A549 (cell line): ENCODE measurements at regions not wholly inside any gene's neighbourhood (a gene's known extent, or its start where the extent isn't known, plus 50 kb on each side); places are given as distances from the start of the nearest gene placed in this dataset.
A peak's percentile ranks its signal among the peaks of the same experiment; 100 is the strongest.

Experiments used
- ATAC-seq, 2 experiments: fragments of 200-7000 bp in 1 of 2; fragments of >200 bp in 1 of 2; cut with Nextera tagmentation in 1 of 2; cut with Tn5 transposase in 1 of 2; 3 replicates each; pipeline versions ENCODE4 v1.8.0 to v1.9.1; 2018 to 2020; ENCODE audit warnings: mild to moderate bottlenecking in 1 of 2, moderate library complexity in 1 of 2
- CTCF ChIA-PET: fragments of 300-600 bp; sonication (Branson Sonifier 250); formaldehyde crosslinking; extraction: SDS; loops from one replicate; lab custom pipeline; 2021; ENCODE audit warnings: antibody characterized with exemption, inconsistent platforms; lab: Yijun Ruan, JAX
- POLR2A ChIA-PET: fragments of 350-600 bp; formaldehyde crosslinking; extraction: SDS; loops from one replicate; lab custom pipeline; 2021; ENCODE audit warnings: antibody characterized with exemption, inconsistent platforms; lab: Yijun Ruan, JAX
- DNase-seq, 2 experiments: peaks; one replicate each; pipeline versions ENCODE4 v3.0.0 to v3.0.0-alpha.2; 2011 to 2016; ENCODE audit warnings: low read depth in 1 of 2, low spot score in 1 of 2
- FAIRE-seq: peaks from 2 replicates; lab custom pipeline; 2011; peaks lifted over from hg19 to GRCh38; lab: Jason Lieb, UNC
- H3K27ac ChIP-seq, 2 experiments: fragments of >200 bp; sonication (Bioruptor Twin); formaldehyde crosslinking; 3 replicates each; pipeline ENCODE4 v1.5.1; 2016 to 2017
- H3K4me1 ChIP-seq: fragments of >200 bp; sonication (Bioruptor Twin); formaldehyde crosslinking; 3 replicates; pipeline ENCODE4 v1.6.1; 2016
- H3K4me2 ChIP-seq: fragments of >200 bp; sonication (Bioruptor Twin); formaldehyde crosslinking; 3 replicates; pipeline ENCODE4 v1.6.1; 2016
- H3K4me3 ChIP-seq: fragments of >200 bp; sonication (Bioruptor Twin); formaldehyde crosslinking; 3 replicates; pipeline ENCODE4 v1.5.1; 2016
- H3K9me3 ChIP-seq: fragments of >200 bp; sonication (Bioruptor Twin); formaldehyde crosslinking; 3 replicates; pipeline ENCODE4 v1.6.1; 2016
- BHLHE40 ChIP-seq: IDR thresholded peaks from 2 replicates; pipeline ENCODE4 v1.6.1; 2012; ENCODE audit warnings: low read depth, low read length, inconsistent platforms
- CBX8 ChIP-seq: fragments of 200-600 bp; sonication (generic); IDR thresholded peaks from 2 replicates; pipeline ENCODE4 v1.6.1; 2016
- EHMT2 ChIP-seq: fragments of 200-600 bp; sonication (generic); IDR thresholded peaks from 2 replicates; pipeline ENCODE4 v1.6.1; 2016; ENCODE audit warnings: antibody characterized with exemption, low read depth, mild to moderate bottlenecking, moderate library complexity
- EP300 ChIP-seq, 2 experiments: fragments of >200 bp; sonication (Bioruptor Twin); formaldehyde crosslinking; IDR thresholded peaks; 2 replicates in 1 of 2; 3 replicates in 1 of 2; pipeline ENCODE4 v1.6.1; 2016 to 2017
- ESRRA ChIP-seq: fragments of 150-350 bp; IDR thresholded peaks from 2 replicates; pipeline ENCODE4 v1.6.1; 2014; ENCODE audit warnings: mild to moderate bottlenecking, low read length, borderline replicate concordance
- FOSB ChIP-seq: fragments of 250-450 bp; sonication (Bioruptor Pico); IDR thresholded peaks from 2 replicates; pipeline ENCODE4 v1.5.0; 2020; ENCODE audit warnings: mild to moderate bottlenecking, moderate library complexity
- GATA3 ChIP-seq: IDR thresholded peaks from 2 replicates; pipeline ENCODE4 v1.6.1; 2012; ENCODE audit warnings: borderline replicate concordance
- HDAC2 ChIP-seq: fragments of 200-600 bp; sonication (generic); IDR thresholded peaks from 2 replicates; pipeline ENCODE4 v1.6.1; 2016
- HMGXB4 ChIP-seq: fragments of 250-450 bp; sonication (Bioruptor Pico); IDR thresholded peaks from 2 replicates; pipeline ENCODE4 v1.5.0; 2021; ENCODE audit warnings: mild to moderate bottlenecking, moderate library complexity, borderline replicate concordance
- HOXB13 ChIP-seq: fragments of 250-450 bp; sonication (Bioruptor Pico); IDR thresholded peaks from 2 replicates; pipeline ENCODE4 v1.5.0; 2020; ENCODE audit warnings: low read depth, mild to moderate bottlenecking, moderate library complexity
- HOXB5 ChIP-seq: fragments of 250-450 bp; sonication (Bioruptor Pico); IDR thresholded peaks from 2 replicates; pipeline ENCODE4 v1.5.0; 2020; ENCODE audit warnings: mild to moderate bottlenecking, moderate library complexity
- KDM1A ChIP-seq: fragments of 200-600 bp; sonication (generic); IDR thresholded peaks from 2 replicates; pipeline ENCODE4 v1.6.1; 2016; ENCODE audit warnings: low read depth, mild to moderate bottlenecking
- KDM5A ChIP-seq: fragments of 200-600 bp; sonication (generic); IDR thresholded peaks from 2 replicates; pipeline ENCODE4 v1.6.1; 2016; ENCODE audit warnings: antibody characterized with exemption, mild to moderate bottlenecking
- MAFK ChIP-seq: fragments of 450-650 bp; IDR thresholded peaks from 2 replicates; pipeline ENCODE4 v1.6.1; 2014; ENCODE audit not compliant: partially characterized antibody
- MYC ChIP-seq: IDR thresholded peaks from 2 replicates; pipeline ENCODE4 v1.6.1; 2012; ENCODE audit warnings: mild to moderate bottlenecking, inconsistent platforms, low read length, improper control_type of control experiment, borderline replicate concordance
- NFE2L2 ChIP-seq: fragments of 150-350 bp; conservative IDR thresholded peaks from 2 replicates; pipeline ENCODE4 v1.6.1; 2014; ENCODE audit warnings: low read length
- NPAS2 ChIP-seq: fragments of 250-450 bp; sonication (Bioruptor Pico); IDR thresholded peaks from 2 replicates; pipeline ENCODE4 v1.8.0; 2022; ENCODE audit warnings: mild to moderate bottlenecking, moderate library complexity, borderline replicate concordance
- PBX3 ChIP-seq: IDR thresholded peaks from 2 replicates; pipeline ENCODE4 v1.6.1; 2012
- RARB ChIP-seq: fragments of 250-450 bp; sonication (Bioruptor Pico); IDR thresholded peaks from 2 replicates; pipeline ENCODE4 v1.8.0; 2021; ENCODE audit warnings: mild to moderate bottlenecking, moderate library complexity
- RFX5 ChIP-seq: fragments of 450-650 bp; IDR thresholded peaks from 2 replicates; pipeline ENCODE4 v1.7.1; 2014; ENCODE audit warnings: antibody characterized with exemption, mild to moderate bottlenecking, moderate library complexity
- TFCP2L1 ChIP-seq: fragments of 250-450 bp; sonication (Bioruptor Pico); IDR thresholded peaks from 2 replicates; pipeline ENCODE4 v1.5.0; 2021; ENCODE audit warnings: mild to moderate bottlenecking
- TP53 ChIP-seq: fragments of 250-450 bp; sonication (Bioruptor Pico); IDR thresholded peaks from 2 replicates; pipeline ENCODE4 v1.5.0; 2021; ENCODE audit warnings: mild to moderate bottlenecking, moderate library complexity
- ZFP36 ChIP-seq: fragments of 450-650 bp; IDR thresholded peaks from 2 replicates; pipeline ENCODE4 v1.6.1; 2014; ENCODE audit warnings: borderline replicate concordance; ENCODE audit not compliant: partially characterized antibody
- WGBS: methylation state at CpG from one replicate; pipeline ENCODE4 v1.1.6; 2017; ENCODE audit errors: missing lambda C conversion rate; 5-methylcytosine and 5-hydroxymethylcytosine counted together
- TF ChIP-seq, protein P1 (sequence below): fragments of >200 bp; sonication (Bioruptor Twin); formaldehyde crosslinking; IDR thresholded peaks from 2 replicates; pipeline ENCODE4 v1.6.1; 2016

DNA sequence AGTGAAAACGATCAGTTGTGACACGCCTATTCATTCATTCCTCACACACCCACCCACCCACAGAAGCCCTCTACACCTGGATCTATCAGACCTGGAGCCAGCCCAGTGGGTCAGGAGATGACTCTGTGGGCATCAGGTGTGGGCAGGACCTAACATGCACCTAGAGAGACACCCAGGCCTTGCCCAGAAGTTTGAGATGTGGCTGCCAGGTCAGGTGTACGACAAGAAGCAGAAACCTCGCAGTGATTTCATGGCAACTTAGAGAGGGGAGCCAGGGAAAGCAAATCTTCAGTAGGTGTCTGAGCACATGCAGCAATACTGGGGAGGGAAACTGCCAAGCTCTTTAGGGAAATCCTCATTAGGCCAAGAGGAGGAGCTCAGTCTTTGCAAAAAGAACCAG, 264.7 kb upstream of the ROPN1 start (continued):
- no peak for TF ChIP-seq ESRRA
- no peak for TF ChIP-seq EP300 (IDR thresholded peaks at IDR 0.05)
- TF ChIP-seq HMGXB4 (CRISPR knock-in tag): no peak
- TF ChIP-seq MAFK: no peak
- TF ChIP-seq NPAS2 (CRISPR knock-in tag): no peak
- no peak for TF ChIP-seq MYC
- no peak for TF ChIP-seq BHLHE40
- TF ChIP-seq KDM1A: no peak

DNA sequence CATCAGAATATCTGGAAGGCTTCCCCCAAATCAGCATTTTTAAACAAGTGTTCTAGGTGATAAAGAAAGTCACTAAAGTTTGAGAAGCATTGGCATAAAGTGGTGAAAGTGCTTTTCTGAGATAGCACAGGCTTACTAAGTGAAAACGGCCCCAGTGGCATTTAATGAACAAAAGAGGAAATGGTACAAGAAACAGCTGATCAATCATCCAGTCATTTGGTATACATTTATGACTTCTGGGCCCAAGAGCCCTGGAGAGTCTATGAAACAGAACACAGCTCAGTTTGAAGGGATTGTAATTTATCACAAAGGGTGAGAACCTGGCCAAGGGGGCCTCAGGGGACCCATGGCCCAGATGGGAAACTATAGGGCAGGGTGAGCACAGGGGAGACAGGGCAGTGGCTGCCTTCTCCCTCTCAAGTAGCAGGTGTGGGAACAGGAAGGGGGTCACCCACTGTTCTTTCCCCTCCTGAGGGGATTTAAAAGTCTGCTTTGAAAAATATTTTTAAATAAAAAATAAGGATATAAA, 265.5 kb upstream of the ROPN1 start:
- DNase-seq (no peak), FAIRE-seq (no peak), ATAC-seq (no peak)
- WGBS: 0% methylated on average over 1 of the region's 1 CpG
- no peaks in the 10 kb centered on the region for H3K9me3 ChIP-seq
- H3K4me1 ChIP-seq: peaks cover 27% of the 10 kb centered on the region
- CTCF ChIA-PET: no interaction called here
- peak overlapping the region in 1 of 2 experiments; percentile 51; a peak in 1 of 6 replicates for H3K27ac ChIP-seq
- no peak for TF ChIP-seq RARB (CRISPR knock-in tag)
- no peak for TF ChIP-seq HDAC2
- POLR2A ChIA-PET: no interaction called here
- H3K4me2 ChIP-seq: no peak overlapping the region
- no peak overlapping the region for H3K4me3 ChIP-seq

- TF ChIP-seq NFE2L2 (no peak), PBX3 (no peak), EHMT2 (no peak), KDM5A (no peak), HOXB5 (CRISPR knock-in tag) (no peak), CBX8 (no peak), GATA3 (no peak), HOXB13 (no peak), TP53 (CRISPR knock-in tag) (no peak), FOSB (CRISPR knock-in tag) (no peak), EP300 (IDR thresholded peaks at IDR 0.05) (no peak), TFCP2L1 (CRISPR knock-in tag) (no peak), RFX5 (no peak), ZFP36 (no peak)
- TF ChIP-seq, protein P1, sequence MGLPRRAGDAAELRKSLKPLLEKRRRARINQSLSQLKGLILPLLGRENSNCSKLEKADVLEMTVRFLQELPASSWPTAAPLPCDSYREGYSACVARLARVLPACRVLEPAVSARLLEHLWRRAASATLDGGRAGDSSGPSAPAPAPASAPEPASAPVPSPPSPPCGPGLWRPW: no peak
- ChIA-PET POLR2A (no interaction called here), CTCF (no interaction called here)
- peak overlapping the region; percentile 16; the same call in 1 of the 3 replicates for H3K4me2 ChIP-seq
- peak overlapping the region; percentile 21 to 51; a peak in 3 of 6 replicates for H3K27ac ChIP-seq
- ATAC-seq (peak in 1 of 2 experiments; percentile 66; a peak in 3 of 6 replicates), DNase-seq (peak in 1 of 2 experiments; percentile 23), FAIRE-seq (no peak)
- peaks cover 31% of the 10 kb centered on the region for H3K4me1 ChIP-seq
- H3K9me3 ChIP-seq: no peaks in the 10 kb centered on the region
- no peak overlapping the region for H3K4me3 ChIP-seq
- WGBS: 68% methylated on average over 3 of the region's 3 CpGs
These were observed 266.2 kb upstream of the ROPN1 start for GRCh38 chr3:124258057-124258500.
